Esophagus muscularis mucosa (tissue), 4 donors: ENCODE measurements at regions not wholly inside any gene's neighbourhood (a gene's known extent, or its start where the extent isn't known, plus 50 kb on each side); places are given as distances from the start of the nearest gene placed in this dataset.

Experiments used
- EP300 ChIP-seq: sonication (generic); formaldehyde crosslinking; IDR thresholded peaks from one replicate; pipeline ENCODE4 v1.6.1; 2017; ENCODE audit warnings: antibody characterized with exemption
- POLR2A ChIP-seq: fragments of 450-650 bp; IDR thresholded peaks from one replicate; pipeline ENCODE4 v1.6.1; 2017; ENCODE audit warnings: antibody characterized with exemption, moderate library complexity, mild to moderate bottlenecking, low read depth
- POLR2AphosphoS5 ChIP-seq, 2 donors: sonication (generic); formaldehyde crosslinking; IDR thresholded peaks; one replicate each; pipeline ENCODE4 v1.6.1; 2017; ENCODE audit warnings: antibody characterized with exemption in 2 of 2
- TF ChIP-seq, protein P1 (sequence below), 3 experiments: fragments of 200-600 bp in 2 of 3; fragments of 450-650 bp in 1 of 3; sonication (generic) in 2 of 3; IDR thresholded peaks; one replicate each; pipeline ENCODE4 v1.5.1; 2017 to 2019; ENCODE audit warnings: antibody characterized with exemption in 3 of 3, mild to moderate bottlenecking in 2 of 3, moderate library complexity in 1 of 3

DNA sequence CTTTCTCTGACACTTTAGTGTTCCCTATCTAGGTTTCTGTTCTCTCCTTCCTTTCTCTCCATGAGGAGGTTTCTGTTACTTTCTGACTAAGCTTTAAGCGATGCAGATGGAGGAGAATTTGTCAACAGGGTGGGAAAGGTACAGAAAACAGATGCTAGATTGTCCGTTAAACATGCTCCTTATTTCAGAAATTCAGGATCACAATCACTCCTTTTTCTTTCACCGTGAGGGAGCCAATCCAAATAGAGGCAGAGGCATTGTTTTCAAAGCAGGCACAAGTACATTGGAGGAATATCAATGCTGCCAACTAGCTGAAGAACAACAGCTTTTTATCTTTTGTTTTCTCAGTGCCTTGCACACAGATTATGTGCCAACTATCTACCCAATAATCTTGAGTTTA is 215.7 kb upstream of the FOLH1 start:
- TF ChIP-seq, protein P1, sequence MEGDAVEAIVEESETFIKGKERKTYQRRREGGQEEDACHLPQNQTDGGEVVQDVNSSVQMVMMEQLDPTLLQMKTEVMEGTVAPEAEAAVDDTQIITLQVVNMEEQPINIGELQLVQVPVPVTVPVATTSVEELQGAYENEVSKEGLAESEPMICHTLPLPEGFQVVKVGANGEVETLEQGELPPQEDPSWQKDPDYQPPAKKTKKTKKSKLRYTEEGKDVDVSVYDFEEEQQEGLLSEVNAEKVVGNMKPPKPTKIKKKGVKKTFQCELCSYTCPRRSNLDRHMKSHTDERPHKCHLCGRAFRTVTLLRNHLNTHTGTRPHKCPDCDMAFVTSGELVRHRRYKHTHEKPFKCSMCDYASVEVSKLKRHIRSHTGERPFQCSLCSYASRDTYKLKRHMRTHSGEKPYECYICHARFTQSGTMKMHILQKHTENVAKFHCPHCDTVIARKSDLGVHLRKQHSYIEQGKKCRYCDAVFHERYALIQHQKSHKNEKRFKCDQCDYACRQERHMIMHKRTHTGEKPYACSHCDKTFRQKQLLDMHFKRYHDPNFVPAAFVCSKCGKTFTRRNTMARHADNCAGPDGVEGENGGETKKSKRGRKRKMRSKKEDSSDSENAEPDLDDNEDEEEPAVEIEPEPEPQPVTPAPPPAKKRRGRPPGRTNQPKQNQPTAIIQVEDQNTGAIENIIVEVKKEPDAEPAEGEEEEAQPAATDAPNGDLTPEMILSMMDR (IDR thresholded peaks at IDR 0.05), result no peak
- TF ChIP-seq POLR2A (no peak), POLR2AphosphoS5 (IDR thresholded peaks at IDR 0.05) (no peak), EP300 (no peak)
